SK-N-SH (cell line): ENCODE measurements at regions not wholly inside any gene's neighbourhood (a gene's known extent, or its start where the extent isn't known, plus 50 kb on each side); places are given as distances from the start of the nearest gene placed in this dataset.

Experiments used
- CTCF ChIA-PET: fragments of 300-600, 350-600 bp; formaldehyde crosslinking; extraction: SDS; loops from one replicate; lab custom pipeline; 2021; lab: Yijun Ruan, JAX
- POLR2A ChIA-PET: fragments of 350-600 bp; sonication (Branson Sonifier 250); formaldehyde crosslinking; extraction: SDS; loops from one replicate; lab custom pipeline; 2020; ENCODE audit warnings: antibody characterized with exemption, inconsistent platforms; lab: Yijun Ruan, JAX
- DNase-seq: peaks from one replicate; pipeline ENCODE4 v3.0.0; 2012
- H2AFZ ChIP-seq: fragments of 200-600 bp; sonication (generic); 2 replicates; pipeline ENCODE4 v1.8.1; 2016; ENCODE audit warnings: antibody characterized with exemption, mild to moderate bottlenecking, low read depth
- H3F3A ChIP-seq: fragments of 200-600 bp; sonication (generic); replicated peaks from 2 replicates; pipeline ENCODE3; 2016; ENCODE audit warnings: antibody characterized with exemption, mild to moderate bottlenecking; ENCODE audit not compliant: insufficient read depth
- H3K27ac ChIP-seq, 2 experiments: fragments of 200-500 bp in 1 of 2; fragments of 200-600 bp in 1 of 2; sonication (Bioruptor generic) in 1 of 2; sonication (generic), shearing (Covaris generic) in 1 of 2; 2 replicates each; pipeline versions ENCODE4 v1.5.1 to v1.6.1; 2014 to 2016; ENCODE audit warnings: low read depth in 2 of 2, inconsistent platforms in 1 of 2, low read length in 1 of 2, mild to moderate bottlenecking in 1 of 2, mixed read lengths in 1 of 2
- H3K27me3 ChIP-seq: fragments of 200-600 bp; sonication (generic), shearing (Covaris generic); 2 replicates; pipeline ENCODE4 v1.6.1; 2016; ENCODE audit warnings: mixed run types; ENCODE audit not compliant: insufficient read depth
- H3K36me3 ChIP-seq, 2 experiments: fragments of 200-500 bp in 1 of 2; fragments of 200-600 bp in 1 of 2; sonication (Bioruptor generic) in 1 of 2; sonication (generic) in 1 of 2; replicated peaks in 1 of 2; 2 replicates each; pipeline versions ENCODE3 to v1.5.1; 2014 to 2016; ENCODE audit warnings: low read length in 1 of 2, mild to moderate bottlenecking in 1 of 2; ENCODE audit not compliant: insufficient read depth in 2 of 2, control insufficient read depth in 1 of 2
- H3K4me1 ChIP-seq, 2 experiments: fragments of 200-500 bp in 1 of 2; fragments of 200-600 bp in 1 of 2; sonication (Bioruptor generic) in 1 of 2; sonication (generic), shearing (Covaris generic) in 1 of 2; 2 replicates each; pipeline versions ENCODE4 v1.5.1 to v1.6.1; 2014 to 2016; ENCODE audit warnings: low read depth in 1 of 2, low read length in 1 of 2, mixed run types in 1 of 2; ENCODE audit not compliant: insufficient read depth in 2 of 2, control insufficient read depth in 1 of 2
- H3K4me2 ChIP-seq: fragments of 200-600 bp; sonication (generic), shearing (Covaris generic); 2 replicates; pipeline ENCODE4 v1.6.1; 2017; ENCODE audit warnings: mixed run types
- H3K4me3 ChIP-seq, 2 experiments: fragments of 200-500 bp in 1 of 2; fragments of 200-600 bp in 1 of 2; sonication (Bioruptor generic) in 1 of 2; sonication (generic), shearing (Covaris generic) in 1 of 2; 2 replicates each; pipeline versions ENCODE4 v1.5.1 to v1.8.1; 2014 to 2016; ENCODE audit warnings: low read depth in 2 of 2, inconsistent platforms in 1 of 2, low read length in 1 of 2, mild to moderate bottlenecking in 1 of 2, mixed read lengths in 1 of 2, moderate library complexity in 1 of 2
- H3K79me2 ChIP-seq: fragments of 200-600 bp; sonication (generic); 2 replicates; pipeline ENCODE4 v1.8.1; 2017; ENCODE audit warnings: mild to moderate bottlenecking; ENCODE audit not compliant: insufficient read depth
- H3K9ac ChIP-seq: fragments of 200-600 bp; sonication (generic); 2 replicates; pipeline ENCODE4 v1.6.1; 2017; ENCODE audit warnings: mixed run types
- H3K9me2 ChIP-seq: fragments of 200-600 bp; sonication (generic); 2 replicates; pipeline ENCODE4 v1.6.1; 2017; ENCODE audit warnings: mixed run types
- H3K9me3 ChIP-seq: fragments of 200-600 bp; sonication (generic); 2 replicates; pipeline ENCODE4 v1.6.1; 2017; ENCODE audit warnings: mixed run types, mild to moderate bottlenecking, moderate library complexity
- H4K20me1 ChIP-seq: fragments of 200-600 bp; sonication (generic); 2 replicates; pipeline ENCODE4 v1.6.1; 2017; ENCODE audit warnings: mild to moderate bottlenecking, mixed run types; ENCODE audit not compliant: insufficient read depth
- EP300 ChIP-seq, 2 experiments: IDR thresholded peaks; 2 replicates each; pipeline versions ENCODE4 v1.4.0 to v1.6.1; 2012; ENCODE audit warnings: borderline replicate concordance in 1 of 2, low read depth in 1 of 2, low read length in 1 of 2
- FOSL2 ChIP-seq: IDR thresholded peaks from 2 replicates; pipeline ENCODE4 v1.4.0; 2012; ENCODE audit warnings: low read depth, mild to moderate bottlenecking, moderate library complexity, borderline replicate concordance
- GATA2 ChIP-seq: sonication (generic); formaldehyde crosslinking; IDR thresholded peaks from 2 replicates; pipeline ENCODE4 v1.5.0; 2020; ENCODE audit warnings: mild to moderate bottlenecking, missing genetic modification reagents
- JUND ChIP-seq: IDR thresholded peaks from 2 replicates; pipeline ENCODE4 v1.4.0; 2012
- NRF1 ChIP-seq: IDR thresholded peaks from 2 replicates; pipeline ENCODE4 v1.6.1; 2012; ENCODE audit warnings: low read depth, mild to moderate bottlenecking, low read length
- PBX3 ChIP-seq: IDR thresholded peaks from 2 replicates; pipeline ENCODE4; 2012
- POLR2AphosphoS5 ChIP-seq: IDR thresholded peaks from 2 replicates; pipeline ENCODE4 v1.6.1; 2012; ENCODE audit warnings: low read depth, low read length
- RCOR1 ChIP-seq: fragments of 150-350 bp; IDR thresholded peaks from 2 replicates; pipeline ENCODE4 v1.6.1; 2017; ENCODE audit warnings: antibody characterized with exemption, low read length
- REST ChIP-seq: IDR thresholded peaks from 2 replicates; pipeline ENCODE4 v1.6.1; 2012; ENCODE audit warnings: mild to moderate bottlenecking, low read depth, low read length, moderate library complexity
- RFX5 ChIP-seq: IDR thresholded peaks from 2 replicates; pipeline ENCODE4 v1.6.1; 2012; ENCODE audit warnings: mild to moderate bottlenecking, improper control_type of control experiment, low read length
- RXRA ChIP-seq: IDR thresholded peaks from 2 replicates; pipeline ENCODE4 v1.4.0; 2012; ENCODE audit warnings: low read depth, mild to moderate bottlenecking, borderline replicate concordance
- SMC3 ChIP-seq: IDR thresholded peaks from 2 replicates; pipeline ENCODE4 v1.6.1; 2012; ENCODE audit warnings: low read depth, low read length, improper control_type of control experiment
- USF2 ChIP-seq: fragments of 150-350 bp; IDR thresholded peaks from 2 replicates; pipeline ENCODE4 v1.6.1; 2017; ENCODE audit warnings: antibody characterized with exemption, low read length, low read depth, borderline replicate concordance
- ZBTB33 ChIP-seq: IDR thresholded peaks from 2 replicates; pipeline ENCODE4 v1.4.0; 2012; ENCODE audit warnings: low read depth, borderline replicate concordance
- WGBS: methylation state at CpG from one replicate; pipeline ENCODE4 v1.1.6; 2017; ENCODE audit warnings: low lambda C conversion rate; 5-methylcytosine and 5-hydroxymethylcytosine counted together

GRCh38 chr14:80108430-80108829 lies 102.9 kb downstream of the DIO2 start:
- POLR2A ChIA-PET: no interaction called here

GRCh38 chr14:80105488-80105994 lies 105.8 kb downstream of the DIO2 start:
- no peaks in the 10 kb centered on the region for H3K9me2 ChIP-seq
- POLR2A ChIA-PET: no interaction called here
- H3K27ac ChIP-seq: no peak overlapping the region
- no peaks in the 10 kb centered on the region for H3K79me2 ChIP-seq
- no peak overlapping the region for H3K4me2 ChIP-seq
- no peaks in the 10 kb centered on the region for H4K20me1 ChIP-seq
- no peaks in the 10 kb centered on the region for H3F3A ChIP-seq
- CTCF ChIA-PET: no interaction called here
- no peaks in the 10 kb centered on the region for H3K36me3 ChIP-seq
- no peak overlapping the region for H3K9ac ChIP-seq
- no peaks in the 10 kb centered on the region for H3K4me1 ChIP-seq
- no peaks in the 10 kb centered on the region for H3K9me3 ChIP-seq
- H3K4me3 ChIP-seq: no peak overlapping the region
- H3K27me3 ChIP-seq: no peaks in the 10 kb centered on the region
- TF ChIP-seq EP300 (IDR thresholded peaks at IDR 0.05; ENCODE audit: borderline replicate concordance in 1 of 2, low read depth in 1 of 2, low read length in 1 of 2): no peak
- no peak for TF ChIP-seq REST
- no peak for DNase-seq
- 29% methylated on average over 5 of the region's 5 CpGs for WGBS
- H2AFZ ChIP-seq: no peak overlapping the region

More at GRCh38 chr14:80108430-80108829, 102.9 kb downstream of the DIO2 start:
- H3K27me3 ChIP-seq: no peaks in the 10 kb centered on the region
- H3K9me2 ChIP-seq: no peaks in the 10 kb centered on the region
- H3K9ac ChIP-seq: no peak overlapping the region
- H2AFZ ChIP-seq: peak overlapping the region; percentile 13; the same call in 1 of the 2 replicates
- no peaks in the 10 kb centered on the region for H3K9me3 ChIP-seq
- no peak overlapping the region for H3K27ac ChIP-seq
- H4K20me1 ChIP-seq: no peaks in the 10 kb centered on the region
- CTCF ChIA-PET: interaction anchor here (0.6 kb wide), 1 partner anchor 46 kb away, joined by 3 read pairs; no protein-coding TSS in a partner anchor
- no peaks in the 10 kb centered on the region for H3K4me1 ChIP-seq
- H3K4me2 ChIP-seq: no peak overlapping the region
- 10% methylated on average over 2 of the region's 2 CpGs for WGBS
- no peak for TF ChIP-seq FOSL2
- no peak for TF ChIP-seq GATA2 (CRISPR knock-in tag)
- TF ChIP-seq RXRA: no peak
- TF ChIP-seq RFX5: no peak
- TF ChIP-seq NRF1: no peak
- no peak for TF ChIP-seq USF2
- no peak for TF ChIP-seq RCOR1
- no peak for TF ChIP-seq SMC3
- TF ChIP-seq ZBTB33: no peak
- no peak for TF ChIP-seq POLR2AphosphoS5
- TF ChIP-seq JUND: no peak
- no peak for TF ChIP-seq PBX3
- no peaks in the 10 kb centered on the region for H3K79me2 ChIP-seq
- no peaks in the 10 kb centered on the region for H3F3A ChIP-seq
- DNase-seq: no peak
- no peak overlapping the region for H3K4me3 ChIP-seq
- no peaks in the 10 kb centered on the region for H3K36me3 ChIP-seq
